GM18498 (cell line): ENCODE measurements at regions not wholly inside any gene's neighbourhood (a gene's known extent, or its start where the extent isn't known, plus 50 kb on each side); places are given as distances from the start of the nearest gene placed in this dataset.

Experiments
- ATAC-seq: cut with Tn5 transposase; IDR thresholded peaks from one replicate; pipeline ENCODE4 v1.9.1; 2021; ENCODE audit warnings: mild to moderate bottlenecking, moderate library complexity; ENCODE audit not compliant: unreplicated experiment

- no peak for ATAC-seq
These were observed 101.3 kb upstream of the TBX20 start for GRCh38 chr7:35355199-35355598.

- no peak for ATAC-seq
These were observed 99.6 kb upstream of the TBX20 start for GRCh38 chr7:35353481-35353880.

DNA sequence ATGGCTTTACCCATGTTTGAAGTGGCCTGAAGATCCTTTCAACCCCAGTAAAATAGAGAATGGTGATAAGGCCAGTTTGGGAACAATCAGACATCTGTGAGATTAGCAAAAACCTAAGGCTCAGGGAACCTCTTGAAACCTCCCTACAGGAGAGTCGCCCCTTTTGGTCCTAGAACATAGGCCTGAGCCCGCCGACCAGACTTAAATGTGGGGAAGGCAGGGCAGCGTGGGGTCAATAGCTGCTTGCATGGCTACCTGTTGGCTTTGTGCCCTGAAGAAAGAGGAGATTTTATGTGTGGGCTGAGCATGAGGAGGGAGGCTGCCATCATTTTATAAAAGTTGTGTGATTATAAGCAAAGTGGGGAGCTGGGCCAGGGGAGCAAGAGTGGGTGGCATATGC, 97.6 kb upstream of the TBX20 start:
- ATAC-seq: no peak

GRCh38 chr7:35348611-35349400, 94.9 kb upstream of the TBX20 start:
- no peak for ATAC-seq

DNA sequence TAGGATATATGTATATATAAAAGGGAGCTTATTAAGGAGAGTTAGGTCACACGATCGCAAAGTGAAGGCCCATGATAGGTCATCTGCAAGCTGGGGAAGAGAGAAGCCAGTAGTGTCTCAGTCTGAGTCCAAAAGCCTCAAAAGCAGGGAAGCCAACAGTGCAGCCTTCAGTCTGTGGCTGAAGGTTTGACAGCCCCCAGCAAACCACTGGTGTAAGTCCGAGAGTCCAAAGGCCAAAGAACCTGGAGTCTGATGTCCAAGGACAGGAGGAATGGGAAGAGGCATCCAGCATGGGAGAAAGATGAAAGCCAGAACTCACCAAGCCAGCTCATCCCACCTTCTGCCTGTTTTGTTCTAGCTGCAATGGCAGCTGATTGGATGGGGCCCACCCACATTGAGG, 88.9 kb upstream of the TBX20 start:
- ATAC-seq: no peak

- ATAC-seq: no peak
These were observed 85.9 kb upstream of the TBX20 start for GRCh38 chr7:35339811-35340210.

- no peak for ATAC-seq
These were observed 82.5 kb upstream of the TBX20 start for GRCh38 chr7:35336444-35336843.

- ATAC-seq: no peak
These were observed 80.6 kb upstream of the TBX20 start for GRCh38 chr7:35334506-35334905.

DNA sequence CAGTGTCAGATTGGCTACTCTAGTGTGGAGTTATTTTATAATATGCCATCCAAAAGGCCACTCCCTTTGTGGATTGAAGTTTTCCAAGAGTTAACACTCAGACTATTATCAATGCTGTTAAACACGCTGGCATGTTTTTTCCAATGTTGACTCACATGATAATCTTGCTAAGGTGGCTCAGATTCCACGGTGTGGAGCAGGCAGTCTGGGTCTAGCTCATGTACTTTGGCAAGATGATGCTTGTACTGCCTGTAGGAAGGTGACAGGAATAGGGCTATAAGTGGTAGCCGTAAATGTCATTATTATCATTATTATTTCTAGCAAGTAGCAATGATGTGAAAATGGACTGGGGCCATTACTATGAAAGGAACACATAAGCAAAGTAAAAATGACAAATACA, 79.4 kb upstream of the TBX20 start:
- no peak for ATAC-seq

GRCh38 chr7:35331730-35332678, 78.1 kb upstream of the TBX20 start:
- no peak for ATAC-seq

GRCh38 chr7:35329026-35329425, 75.1 kb upstream of the TBX20 start:
- ATAC-seq: no peak

GRCh38 chr7:35319606-35320005, 65.7 kb upstream of the TBX20 start:
- ATAC-seq: no peak

DNA sequence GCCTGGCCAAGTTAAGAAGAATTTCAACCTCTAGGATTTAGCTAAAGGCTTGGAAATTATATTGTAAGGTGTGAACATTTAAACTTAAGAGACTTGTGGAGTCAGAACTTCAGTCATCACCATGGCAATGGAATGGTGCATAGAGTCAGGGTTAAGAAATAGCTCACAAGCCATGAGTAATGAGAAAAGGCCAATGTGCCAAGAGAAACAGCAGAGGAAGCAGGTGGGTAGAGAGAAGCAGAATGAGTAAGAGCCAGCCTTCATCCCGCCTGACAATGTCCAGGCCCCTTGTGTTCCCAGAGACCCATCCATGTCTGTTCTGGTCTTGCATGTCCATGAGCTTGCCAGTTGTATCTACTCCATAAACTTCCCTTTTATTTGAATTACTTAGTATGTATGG, 62.6 kb upstream of the TBX20 start:
- no peak for ATAC-seq

- ATAC-seq: no peak
These were observed 61.6 kb upstream of the TBX20 start for GRCh38 chr7:35315517-35315916.

DNA sequence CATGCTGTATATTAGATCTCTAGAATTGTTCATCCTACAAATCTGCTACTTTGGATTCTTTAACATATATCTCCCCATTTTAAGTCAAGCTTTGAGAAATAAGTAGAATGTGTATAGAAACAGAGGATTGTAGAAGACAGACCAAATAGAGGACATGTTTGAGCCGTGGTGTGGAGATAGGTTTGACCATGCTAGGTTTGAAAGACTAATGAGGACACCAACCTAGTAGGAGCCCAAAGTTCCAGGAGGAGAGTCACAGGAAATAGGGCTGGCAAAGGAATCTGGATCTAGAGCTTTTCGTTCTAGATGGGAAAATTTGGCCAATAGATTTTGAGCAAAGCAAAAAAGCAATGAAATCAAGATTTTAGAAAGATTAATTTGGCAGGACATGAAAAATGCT, 60.5 kb upstream of the TBX20 start:
- ATAC-seq: no peak

- ATAC-seq: no peak
These were observed 59.7 kb upstream of the TBX20 start for GRCh38 chr7:35313575-35313974.
